Occipital lobe (tissue), 1 donor: ENCODE measurements at regions not wholly inside any gene's neighbourhood (a gene's known extent, or its start where the extent isn't known, plus 50 kb on each side); places are given as distances from the start of the nearest gene placed in this dataset.

Experiments
- DNase-seq: peaks from one replicate; lab custom pipeline; 2025; lab: John Stamatoyannopoulos, UW

DNA sequence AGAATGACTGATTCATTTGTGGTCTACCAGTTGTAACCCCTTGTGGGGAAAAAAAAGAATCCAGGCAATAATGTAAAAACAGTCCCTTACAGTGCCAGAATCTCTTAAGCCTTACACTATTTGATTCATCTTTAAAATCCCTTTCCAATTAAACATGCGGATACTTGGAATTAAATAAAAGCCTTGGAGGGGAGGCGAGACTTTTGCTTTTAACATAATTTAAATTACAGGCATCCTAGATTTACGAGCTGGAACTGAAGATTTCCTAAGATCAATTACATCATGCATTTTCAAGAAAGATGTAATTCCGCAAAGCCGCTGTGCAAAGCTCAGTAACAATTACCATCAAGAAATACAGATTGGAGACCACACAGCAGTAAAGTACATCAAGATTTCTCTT is 370.2 kb downstream of the MTRR start:
- DNase-seq = no peak

DNA sequence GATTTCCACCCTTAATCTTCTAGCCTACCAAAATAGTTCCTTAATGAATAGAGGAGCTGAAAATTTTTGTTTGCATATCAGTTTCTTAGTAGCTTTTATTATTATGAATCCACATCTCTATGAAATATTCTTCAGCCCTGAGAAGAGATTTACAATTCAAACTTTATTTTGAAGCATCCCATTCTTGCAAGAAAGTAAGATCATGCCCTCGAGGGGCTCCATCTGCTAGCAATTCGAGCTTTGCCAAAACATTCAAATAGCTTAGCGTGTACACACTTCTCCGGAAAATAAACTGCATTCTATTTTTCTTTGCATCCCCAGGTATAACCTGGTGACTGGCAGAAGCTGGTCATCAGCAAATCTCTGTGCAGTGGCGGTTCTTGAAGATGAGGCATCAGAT is 370.7 kb downstream of the MTRR start:
- DNase-seq = no peak

DNA sequence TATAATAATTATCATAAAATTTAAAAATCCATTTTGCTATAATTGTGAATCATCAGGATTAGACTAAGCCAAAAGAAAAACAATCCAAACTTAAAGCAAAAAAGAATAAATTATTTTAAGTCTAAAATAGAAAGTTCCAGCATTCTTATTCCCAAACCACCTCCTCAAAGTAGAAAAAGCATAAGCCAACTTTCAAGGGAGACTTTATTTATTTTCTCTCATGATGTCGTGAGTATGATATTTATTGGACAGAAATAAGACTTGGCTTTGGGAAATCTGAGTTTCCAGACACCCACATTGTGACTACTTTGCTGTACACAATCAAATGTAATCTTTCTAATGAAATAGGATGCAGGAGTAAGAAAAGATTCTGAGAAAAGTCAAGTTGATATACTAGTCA is 372.1 kb downstream of the MTRR start:
- DNase-seq = no peak

DNA sequence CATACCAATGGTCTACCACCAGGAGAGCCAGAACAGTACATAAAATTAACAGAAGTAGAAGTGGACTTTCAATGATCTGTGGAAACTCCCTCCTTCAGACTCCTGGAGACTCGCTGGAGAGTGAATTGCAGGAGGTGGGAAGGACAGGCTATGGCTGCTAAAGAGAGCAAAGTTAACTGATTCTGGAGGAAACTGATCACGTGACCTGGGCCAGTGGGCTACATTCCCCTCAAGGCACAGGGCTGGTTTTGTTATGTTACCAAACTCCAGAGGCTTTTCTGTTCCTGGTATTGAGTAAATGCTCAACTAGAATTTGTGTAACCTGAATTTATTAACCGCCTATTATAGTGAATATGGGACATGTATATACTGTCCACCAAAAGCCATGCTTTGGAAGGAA is 372.6 kb downstream of the MTRR start:
- DNase-seq = no peak

DNA sequence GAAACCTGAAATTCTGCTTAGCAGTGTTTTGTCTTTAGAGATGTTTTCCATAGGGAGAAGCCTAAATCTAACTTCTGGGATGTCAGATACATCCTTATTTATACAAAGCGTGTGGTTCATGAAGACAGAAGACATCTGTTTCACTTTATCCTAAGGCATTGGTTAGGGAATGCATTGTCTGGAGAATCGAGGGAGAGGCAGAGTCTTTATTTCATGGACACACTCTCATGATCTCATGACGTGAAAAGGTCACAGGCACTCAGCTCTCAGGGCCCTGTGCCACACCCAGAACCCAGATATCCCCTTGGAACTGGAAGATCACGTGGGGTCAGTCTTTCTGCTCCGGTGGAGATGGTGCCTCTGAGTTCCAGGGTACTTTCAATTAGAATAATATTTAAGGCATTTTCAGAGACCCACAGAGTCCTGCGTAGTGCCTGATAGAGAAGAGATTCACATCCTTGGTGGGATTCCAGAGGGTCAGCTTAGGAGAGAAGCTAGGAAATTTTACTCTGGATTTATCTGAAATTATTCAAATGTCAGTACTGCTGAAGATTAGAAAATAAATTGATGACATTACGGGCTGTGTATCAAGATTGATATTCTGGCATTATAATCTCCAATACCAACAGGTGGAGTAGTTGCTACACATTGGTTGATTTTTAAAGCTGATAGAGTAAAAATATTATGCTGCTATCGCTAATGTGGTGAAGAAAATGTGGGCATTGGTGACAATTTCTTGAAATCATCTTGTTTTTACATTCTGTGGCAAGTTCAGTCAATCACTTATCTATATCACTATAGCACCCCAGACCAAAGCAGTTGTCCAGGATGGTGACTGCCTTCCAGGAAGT is 378.3 kb downstream of the MTRR start:
- DNase-seq = no peak

DNA sequence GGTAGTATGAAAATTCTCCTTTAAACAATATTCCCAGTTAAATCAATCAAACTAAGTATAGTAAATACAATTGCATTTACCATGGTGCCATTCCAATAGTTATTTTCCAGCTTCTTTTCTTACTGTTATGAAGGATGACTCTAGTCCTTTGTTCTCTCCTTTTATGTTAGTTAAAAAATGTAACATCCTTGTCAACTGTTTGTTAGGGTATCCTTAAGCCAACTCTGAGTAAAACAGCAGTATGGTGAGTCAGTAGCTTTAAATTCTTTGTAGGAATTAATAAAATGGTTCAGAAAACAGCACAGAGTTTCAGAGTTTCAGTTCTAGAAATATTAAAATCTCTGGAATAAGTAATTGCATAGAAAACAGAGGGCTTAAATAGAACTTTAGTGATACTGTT is 384.4 kb downstream of the MTRR start:
- no peak for DNase-seq

DNA sequence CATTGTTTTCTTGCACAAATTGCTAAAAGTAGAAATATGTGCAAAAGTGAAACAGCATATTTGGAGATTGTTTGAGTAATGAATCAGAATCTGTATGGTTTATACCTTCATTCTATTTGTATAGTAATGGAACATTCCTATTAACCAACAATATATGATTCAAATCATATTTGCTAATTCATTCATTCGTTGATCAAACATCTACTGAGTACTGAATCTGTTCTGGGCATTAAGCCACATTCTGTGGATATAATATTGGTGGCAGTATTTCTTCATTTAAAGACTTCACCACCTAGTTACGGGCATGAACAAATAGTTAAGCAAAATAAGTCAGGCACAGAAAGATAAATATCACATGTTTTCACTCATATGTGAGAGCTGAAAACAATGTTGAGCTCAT is 385.7 kb downstream of the MTRR start:
- no peak for DNase-seq

DNA sequence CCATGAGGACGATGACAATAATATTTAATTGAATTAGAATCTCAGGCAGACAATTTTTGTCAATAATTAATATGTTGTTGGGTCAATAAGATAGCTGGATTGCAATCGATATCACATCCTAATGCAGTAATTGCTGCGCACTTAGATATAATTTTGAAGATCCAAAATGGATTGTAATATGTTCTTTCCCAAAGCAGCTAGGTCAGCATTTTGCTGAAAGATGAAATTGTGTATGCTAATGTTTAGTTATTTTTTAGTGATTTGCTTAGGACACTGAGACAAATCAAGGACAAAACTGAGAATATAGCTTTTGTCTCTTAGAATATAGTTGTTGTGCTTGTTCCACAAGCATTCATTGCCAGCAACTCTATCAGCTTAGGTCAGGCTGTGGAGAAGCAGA is 389.9 kb downstream of the MTRR start:
- no peak for DNase-seq

DNA sequence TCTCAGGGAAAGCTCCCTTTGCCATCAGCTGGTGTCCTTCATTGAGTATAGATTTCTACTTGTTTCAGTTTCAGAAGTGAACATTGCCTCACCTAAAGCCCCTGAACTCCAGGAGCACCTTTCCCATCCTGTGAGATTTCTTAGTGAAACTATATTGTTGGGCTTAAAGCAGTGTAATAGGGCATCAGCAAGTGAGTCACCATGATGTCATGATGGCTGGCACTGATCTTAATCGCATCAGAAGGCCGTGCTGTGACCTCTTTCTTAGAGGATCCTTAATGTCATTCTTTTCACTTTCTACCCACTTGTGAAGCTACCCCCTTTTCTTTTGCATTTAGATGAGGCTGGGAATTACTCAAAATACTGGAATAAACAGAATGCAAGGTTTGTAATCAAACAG is 401.3 kb downstream of the MTRR start:
- DNase-seq = no peak

DNA sequence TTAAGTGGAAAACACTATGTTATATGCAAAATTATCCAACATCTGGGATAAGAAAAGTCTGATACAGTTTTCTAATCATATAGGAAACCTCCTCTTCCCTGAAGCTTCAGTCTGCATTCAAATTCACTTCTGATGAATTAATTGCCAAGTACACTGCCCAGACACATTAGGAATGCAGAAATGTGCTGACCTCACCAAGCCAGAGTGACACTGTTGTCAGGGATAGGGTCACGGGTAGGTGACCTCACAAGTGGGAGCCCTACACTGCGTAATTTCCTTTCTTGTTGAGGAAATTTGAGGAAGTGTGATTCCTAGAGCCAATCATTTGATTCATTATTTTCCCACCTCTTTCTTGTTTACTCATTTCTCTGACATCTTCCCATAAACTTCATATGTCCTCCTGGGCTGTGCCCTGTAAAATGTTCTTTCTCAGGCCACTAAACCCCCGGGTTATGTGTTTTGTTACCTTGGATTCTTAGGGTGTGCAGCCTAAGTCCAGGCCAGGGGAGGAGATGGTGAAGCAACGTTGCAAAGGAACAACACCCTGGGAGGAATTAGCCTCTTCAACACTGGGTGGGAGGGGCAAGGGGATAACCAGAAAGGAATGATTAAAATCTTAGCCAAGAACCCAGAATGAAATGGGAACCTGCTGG is 411.9 kb downstream of the MTRR start:
- DNase-seq = no peak

DNA sequence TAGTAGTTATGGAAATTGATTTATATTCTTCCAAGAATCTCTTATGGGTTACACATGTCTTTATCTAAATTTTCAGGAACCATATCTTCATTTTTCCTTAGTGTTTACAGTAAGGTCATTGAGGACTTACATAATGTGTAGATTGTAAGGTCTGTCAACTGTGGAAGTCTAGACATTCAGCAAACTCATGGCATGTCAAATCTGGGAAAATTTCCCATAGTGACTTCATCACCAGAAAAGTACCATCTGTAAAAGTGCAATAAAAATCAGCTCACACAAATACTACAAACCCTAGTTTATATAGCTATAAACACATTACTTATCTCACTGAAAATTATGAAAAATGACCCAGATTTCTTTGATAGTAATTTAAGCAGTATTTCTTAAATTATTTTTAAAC is 419.4 kb downstream of the MTRR start:
- no peak for DNase-seq

DNA sequence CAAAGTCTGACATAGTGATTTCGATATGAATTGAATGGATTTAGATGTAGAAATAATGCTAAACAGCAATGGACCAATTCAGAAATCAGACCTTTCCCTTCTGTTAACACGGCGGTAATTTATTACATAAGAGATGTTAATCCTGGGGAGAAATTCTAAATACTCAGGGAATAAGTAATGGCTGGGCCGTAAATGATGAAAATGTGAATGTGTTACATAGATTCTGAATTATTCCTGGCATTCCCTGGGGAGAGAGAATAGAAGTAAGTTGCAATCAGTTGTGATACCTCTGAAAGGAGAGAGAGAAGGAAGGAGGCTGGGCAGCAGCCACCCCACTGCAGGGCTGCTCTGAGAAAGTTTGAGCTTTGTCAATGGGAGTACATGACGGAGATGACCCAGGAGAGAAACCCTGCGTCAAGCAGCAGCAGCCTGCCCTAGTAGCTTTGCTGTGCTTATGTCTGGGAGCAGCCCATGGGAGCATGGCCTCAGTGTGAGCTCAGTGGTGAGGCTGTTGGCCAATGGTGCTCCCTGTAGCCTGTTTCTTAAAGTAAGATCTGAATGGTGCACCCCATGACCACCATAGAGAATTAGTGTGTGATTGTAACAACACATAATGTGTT is 420.1 kb downstream of the MTRR start:
- DNase-seq = no peak

DNA sequence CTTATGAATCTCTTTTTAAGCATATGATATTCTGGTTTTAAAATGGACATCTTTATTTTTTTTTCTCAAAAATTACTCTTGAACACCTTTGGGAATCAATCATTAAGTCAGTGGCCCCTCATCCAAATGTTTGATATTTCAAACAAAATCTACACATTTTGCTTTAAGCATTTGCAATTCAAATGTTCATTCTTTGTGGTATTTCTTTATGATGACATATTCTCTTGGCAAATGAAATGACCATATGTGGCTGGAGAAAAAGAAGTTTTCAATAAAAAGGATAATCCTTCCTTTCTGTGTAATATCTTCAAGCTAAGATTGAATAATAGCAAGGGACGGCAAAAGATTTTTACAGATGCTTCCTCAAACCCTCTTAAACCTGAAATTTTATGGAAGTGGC is 420.8 kb downstream of the MTRR start:
- no peak for DNase-seq

DNA sequence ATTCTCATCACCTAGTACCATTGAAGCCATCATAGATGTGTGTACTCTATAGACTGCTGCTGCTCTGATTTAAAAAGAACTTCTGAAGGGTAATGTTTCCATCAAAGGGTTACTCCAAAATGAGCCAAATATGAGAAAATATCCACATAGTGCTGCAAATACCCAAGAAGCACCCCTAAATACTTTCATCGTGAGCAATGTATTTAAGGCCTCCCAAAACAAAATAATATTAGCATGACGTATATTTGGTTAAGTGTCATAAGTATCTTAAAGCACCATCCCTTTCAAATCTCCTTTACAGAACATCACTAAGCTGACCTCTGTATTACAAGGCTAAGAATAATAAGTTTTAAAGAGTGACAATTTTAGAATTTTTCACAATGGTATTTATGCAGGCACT is 421.8 kb downstream of the MTRR start:
- DNase-seq = no peak

DNA sequence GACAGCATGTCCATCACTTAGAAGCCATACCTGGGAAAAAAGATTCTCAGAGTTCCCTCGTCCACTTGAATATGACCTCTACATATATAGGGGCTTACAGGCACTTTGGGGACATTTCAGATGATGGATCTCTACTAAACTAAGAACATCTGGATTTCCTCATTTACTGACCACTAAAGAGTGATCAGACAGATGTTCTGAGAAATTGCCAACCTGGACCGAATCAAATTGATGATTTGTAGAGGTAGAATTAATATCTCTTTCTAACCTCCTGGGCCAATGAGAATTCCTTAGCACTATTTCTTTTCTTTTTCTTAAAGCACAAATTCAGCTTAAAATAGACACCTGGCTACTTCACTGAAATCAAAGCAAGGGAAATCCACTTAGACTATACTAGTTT is 422.7 kb downstream of the MTRR start:
- no peak for DNase-seq

DNA sequence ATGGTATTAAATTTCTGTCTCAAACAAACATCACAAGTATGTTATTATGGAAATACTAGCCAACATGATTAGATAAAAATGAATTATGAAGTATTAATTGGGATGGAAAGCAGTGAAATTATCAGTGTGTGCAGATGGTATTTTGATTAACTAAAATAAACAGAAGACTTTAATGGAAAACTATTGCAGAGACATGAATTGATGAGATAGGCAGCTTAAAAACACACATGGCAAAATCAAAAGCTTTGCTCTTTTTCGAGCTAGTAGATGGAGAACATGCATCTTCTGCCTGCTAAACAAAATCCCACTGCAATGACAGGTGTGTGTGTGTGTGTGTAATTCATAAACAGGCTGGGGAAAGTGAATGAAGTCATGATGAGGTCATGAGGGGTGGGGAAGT is 426.2 kb downstream of the MTRR start:
- no peak for DNase-seq

DNA sequence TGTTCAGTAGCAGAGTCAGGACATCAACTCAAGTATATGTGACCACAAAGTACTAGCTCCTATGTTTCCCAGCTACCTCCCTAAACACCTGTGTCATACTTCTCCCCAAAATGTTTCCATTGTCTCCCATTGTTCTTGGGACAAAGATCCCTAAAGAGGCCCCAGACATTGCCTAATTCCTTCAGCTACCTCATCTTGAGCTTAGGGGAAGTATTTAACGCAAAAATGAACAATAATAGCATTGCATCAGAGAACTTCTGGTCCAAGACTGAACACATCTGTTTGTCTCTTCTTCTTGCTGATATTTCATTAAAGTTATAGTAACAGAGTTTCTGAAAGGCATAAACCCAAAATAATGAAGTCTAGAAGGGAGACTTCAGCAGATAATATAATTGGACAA is 430.8 kb downstream of the MTRR start:
- no peak for DNase-seq

DNA sequence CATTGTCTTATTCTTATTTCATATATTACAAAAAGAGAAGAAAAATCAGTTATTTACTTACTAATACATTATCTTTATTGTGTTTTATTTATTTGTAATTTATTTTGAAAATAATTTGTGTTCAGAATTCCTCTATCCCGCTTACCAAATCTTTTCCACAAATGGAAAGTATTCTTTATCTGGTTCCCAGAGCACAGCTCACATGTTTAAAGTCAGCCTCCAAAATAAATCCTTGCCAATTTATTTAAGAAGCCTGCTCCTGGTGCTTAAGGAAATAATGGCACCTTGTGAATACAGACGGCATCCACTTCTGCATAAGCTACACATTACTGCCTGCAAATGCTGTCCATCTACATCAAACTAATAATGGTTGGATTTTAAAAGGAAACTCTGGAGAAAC is 435.4 kb downstream of the MTRR start:
- DNase-seq = no peak

DNA sequence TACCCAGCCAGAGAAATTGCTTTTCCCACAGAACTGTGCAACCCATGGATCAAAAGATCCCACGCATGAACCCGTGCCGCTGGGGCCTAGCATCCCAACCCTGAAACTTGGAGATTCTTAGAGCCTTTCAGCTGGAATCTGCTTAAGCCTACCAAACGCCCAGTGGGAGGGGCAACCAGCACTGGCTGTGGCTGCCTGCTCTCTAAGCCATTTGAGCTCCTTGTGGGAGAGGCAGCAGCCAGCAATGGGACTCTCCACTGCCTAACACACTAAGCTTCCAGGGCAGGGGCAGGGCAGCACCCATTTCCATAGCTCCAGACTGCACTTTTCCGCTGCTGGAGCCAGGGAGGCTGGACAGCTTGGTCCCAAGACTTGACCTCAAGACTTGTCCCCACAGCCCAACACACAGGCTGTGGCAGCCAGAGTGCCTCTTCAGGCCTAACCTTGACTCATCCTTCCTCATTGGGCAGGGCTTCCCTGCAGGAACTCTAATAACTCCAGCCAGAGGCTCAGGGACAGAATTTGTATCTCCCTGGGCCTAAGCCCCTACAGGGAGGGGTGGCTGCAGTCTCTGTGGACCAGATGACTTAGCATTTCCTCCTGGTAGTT is 437.4 kb downstream of the MTRR start:
- DNase-seq = no peak

DNA sequence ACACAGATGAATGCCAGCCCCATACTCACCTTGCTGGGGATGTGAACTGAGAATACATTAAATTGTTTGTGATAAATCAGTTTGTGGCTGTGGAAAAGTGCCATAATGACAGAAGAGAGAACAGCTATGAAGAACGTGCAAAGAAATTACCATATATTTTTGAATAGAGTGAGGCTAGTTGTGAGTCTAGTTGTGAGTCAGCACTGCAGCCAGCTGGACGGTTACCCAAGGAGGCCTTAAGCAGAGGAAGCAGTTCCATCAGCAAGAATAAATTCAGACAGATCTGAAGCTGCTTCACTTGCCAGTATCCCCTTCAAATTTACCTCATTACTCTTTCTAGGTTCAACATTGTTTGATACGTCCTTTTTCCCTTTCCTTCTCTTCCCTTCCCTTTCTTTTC is 446.0 kb downstream of the MTRR start:
- no peak for DNase-seq

DNA sequence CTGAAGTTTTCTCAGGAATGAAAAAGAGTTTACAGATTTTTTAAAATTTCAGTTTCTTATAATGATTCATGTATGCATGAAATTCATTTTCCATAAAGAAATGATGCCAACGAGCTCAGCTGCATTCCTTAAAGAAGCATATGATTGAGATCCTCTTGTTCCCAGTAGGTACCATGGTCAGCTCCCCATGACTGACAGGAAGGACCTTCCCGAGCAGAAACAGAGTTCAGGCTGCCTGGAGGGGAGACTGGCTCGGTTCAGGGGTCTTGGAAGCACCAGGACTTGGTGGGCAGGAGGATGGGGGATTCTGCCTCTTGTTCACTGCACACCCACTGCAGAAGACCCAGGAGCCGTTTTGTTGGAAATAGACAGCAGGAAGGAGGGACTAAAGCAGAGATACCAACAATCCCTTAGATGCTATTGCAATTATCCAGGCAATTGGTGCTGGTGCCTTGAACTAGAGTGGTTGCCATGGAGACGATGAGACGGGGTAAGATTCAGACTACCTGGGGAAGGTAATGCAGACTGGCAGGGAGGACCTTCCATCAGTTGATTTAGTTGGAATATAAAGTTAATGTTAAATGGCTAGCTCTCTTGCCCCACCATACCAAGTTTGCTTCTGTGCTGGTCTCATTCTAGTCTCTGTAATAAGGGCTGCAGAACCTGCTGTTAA is 447.8 kb downstream of the MTRR start:
- DNase-seq = no peak

DNA sequence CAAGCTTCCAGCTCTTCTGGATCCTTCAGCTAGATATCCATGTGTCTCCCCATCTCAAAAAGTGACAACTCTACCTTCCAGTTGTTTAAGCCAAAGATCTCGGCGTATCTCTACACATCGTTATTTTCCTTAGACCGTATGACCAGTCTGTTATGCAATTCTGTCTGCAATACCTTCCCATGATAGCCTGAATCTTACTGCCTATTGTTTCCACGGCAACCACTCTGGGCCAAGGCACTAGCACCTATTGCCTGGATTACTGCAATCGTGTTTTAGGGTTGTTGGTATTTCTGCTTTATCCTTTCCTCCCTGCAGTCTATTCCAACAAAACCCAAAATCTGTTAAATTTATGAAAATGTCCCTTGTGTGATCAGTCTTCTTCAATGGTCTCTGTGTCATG is 448.4 kb downstream of the MTRR start:
- DNase-seq = no peak
